Endothelial cell (in vitro differentiated cells): ENCODE measurements at regions not wholly inside any gene's neighbourhood (a gene's known extent, or its start where the extent isn't known, plus 50 kb on each side); places are given as distances from the start of the nearest gene placed in this dataset.

Experiments used
- DNase-seq: peaks from one replicate; pipeline ENCODE4 v3.0.0; 2021; ENCODE audit warnings: low spot score
- H3K27ac Mint-ChIP-seq: one replicate; pipeline ENCODE4 v1.8.0; 2021; ENCODE audit warnings: mixed read lengths, inconsistent platforms; ENCODE audit not compliant: unreplicated experiment
- H3K27me3 Mint-ChIP-seq: one replicate; pipeline ENCODE4 v1.8.0; 2021; ENCODE audit warnings: mild to moderate bottlenecking, moderate library complexity, mixed read lengths, inconsistent platforms; ENCODE audit not compliant: unreplicated experiment
- H3K36me3 Mint-ChIP-seq: one replicate; pipeline ENCODE4 v1.8.0; 2021; ENCODE audit warnings: mild to moderate bottlenecking, low read depth, mixed read lengths, inconsistent platforms; ENCODE audit not compliant: unreplicated experiment
- H3K4me1 Mint-ChIP-seq: one replicate; pipeline ENCODE4 v1.8.0; 2021; ENCODE audit warnings: mild to moderate bottlenecking, mixed read lengths, inconsistent platforms; ENCODE audit not compliant: unreplicated experiment
- H3K4me3 Mint-ChIP-seq: one replicate; pipeline ENCODE4 v1.8.0; 2021; ENCODE audit warnings: mild to moderate bottlenecking, mixed read lengths, inconsistent platforms; ENCODE audit not compliant: unreplicated experiment
- H3K9me3 Mint-ChIP-seq: one replicate; pipeline ENCODE4 v1.8.0; 2021; ENCODE audit warnings: mixed read lengths, inconsistent platforms; ENCODE audit not compliant: unreplicated experiment
- CTCF ChIP-seq: fragments of 200-600 bp; sonication (generic); IDR thresholded peaks from one replicate; pipeline ENCODE4 v1.5.0; 2021; ENCODE audit warnings: antibody characterized with exemption; ENCODE audit not compliant: unreplicated experiment

DNA sequence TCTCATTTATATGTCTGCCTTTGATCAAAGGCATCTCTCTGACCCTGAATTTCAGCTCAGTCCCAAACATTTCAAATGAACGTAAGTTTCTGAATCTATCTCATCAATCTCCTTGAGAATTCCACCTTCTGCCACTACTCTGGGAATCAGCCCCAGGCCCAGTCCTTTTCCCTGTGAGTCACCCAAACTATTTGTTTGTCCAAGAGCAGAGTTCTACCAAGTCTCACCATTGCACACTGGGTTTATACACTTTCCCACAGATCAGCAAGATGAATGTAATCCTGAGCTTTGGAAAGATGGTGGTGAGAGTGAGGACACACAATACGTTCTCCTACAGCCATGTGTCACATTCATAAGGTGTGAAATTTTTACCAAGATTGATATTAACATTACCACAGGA is 251.3 kb upstream of the VWC2 start:
- Mint-ChIP-seq H3K4me3 (no peak overlapping the region), H3K27me3 (no peaks in the 10 kb centered on the region), H3K36me3 (no peaks in the 10 kb centered on the region), H3K4me1 (no peaks in the 10 kb centered on the region), H3K27ac (no peak overlapping the region), H3K9me3 (no peaks in the 10 kb centered on the region)
- no peak for DNase-seq
- no peak for TF ChIP-seq CTCF

GRCh38 chr7:49523870-49524269 is 249.6 kb upstream of the VWC2 start:
- no peak for TF ChIP-seq CTCF
- Mint-ChIP-seq H3K4me3 (no peak overlapping the region), H3K4me1 (no peaks in the 10 kb centered on the region), H3K27ac (no peak overlapping the region), H3K27me3 (no peaks in the 10 kb centered on the region), H3K36me3 (no peaks in the 10 kb centered on the region), H3K9me3 (no peaks in the 10 kb centered on the region)
- no peak for DNase-seq

DNA sequence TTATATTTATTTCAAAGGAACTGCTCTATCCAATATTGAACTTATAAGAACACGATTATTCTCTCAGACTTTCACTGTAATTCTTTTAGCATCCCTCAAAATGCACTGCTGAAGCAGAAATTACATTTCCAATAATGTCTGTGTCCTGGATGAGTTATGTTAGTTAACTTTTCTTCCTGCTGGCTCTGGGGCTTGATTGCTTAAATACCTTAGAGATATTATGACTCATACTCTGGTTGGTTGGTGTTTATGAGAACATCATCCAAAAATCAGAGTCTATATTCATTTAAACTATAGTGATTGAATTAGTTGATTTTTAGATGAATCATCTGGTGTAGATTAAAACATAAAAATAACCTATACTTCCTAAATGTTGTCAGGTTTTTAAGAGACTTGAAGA is 246.3 kb upstream of the VWC2 start:
- no peak for TF ChIP-seq CTCF
- no peak overlapping the region for H3K4me3 Mint-ChIP-seq
- no peaks in the 10 kb centered on the region for H3K27me3 Mint-ChIP-seq
- peaks cover 11% of the 10 kb centered on the region for H3K4me1 Mint-ChIP-seq
- no peaks in the 10 kb centered on the region for H3K9me3 Mint-ChIP-seq
- H3K27ac Mint-ChIP-seq: no peak overlapping the region
- H3K36me3 Mint-ChIP-seq: no peaks in the 10 kb centered on the region
- no peak for DNase-seq

GRCh38 chr7:49530481-49530880 is 243.0 kb upstream of the VWC2 start:
- H3K27me3 Mint-ChIP-seq: no peaks in the 10 kb centered on the region
- H3K9me3 Mint-ChIP-seq: no peaks in the 10 kb centered on the region
- no peak overlapping the region for H3K27ac Mint-ChIP-seq
- H3K4me1 Mint-ChIP-seq: peaks cover 11% of the 10 kb centered on the region
- H3K36me3 Mint-ChIP-seq: no peaks in the 10 kb centered on the region
- TF ChIP-seq CTCF: no peak
- H3K4me3 Mint-ChIP-seq: no peak overlapping the region
- no peak for DNase-seq

- Mint-ChIP-seq H3K4me3 (no peak overlapping the region), H3K27me3 (no peaks in the 10 kb centered on the region), H3K4me1 (peaks cover 3% of the 10 kb centered on the region), H3K9me3 (peaks cover 4% of the 10 kb centered on the region), H3K27ac (no peak overlapping the region), H3K36me3 (no peaks in the 10 kb centered on the region)
- no peak for DNase-seq
- no peak for TF ChIP-seq CTCF
Observed at GRCh38 chr7:49563693-49564378, 209.6 kb upstream of the VWC2 start.
